ENCODE measurements at regions not wholly inside any gene's neighbourhood (a gene's known extent, or its start where the extent isn't known, plus 50 kb on each side); places are given as distances from the start of the nearest gene placed in this dataset.

GRCh38 chr13:65435590-65435989 lies 1794.5 kb downstream of the PCDH9 start:
- no peak for TF ChIP-seq CTCF (IDR thresholded peaks at IDR 0.05)
- TF ChIP-seq POLR2A (IDR thresholded peaks at IDR 0.05), result no peak
